ENCODE measurements at regions not wholly inside any gene's neighbourhood (a gene's known extent, or its start where the extent isn't known, plus 50 kb on each side); places are given as distances from the start of the nearest gene placed in this dataset.
"Not testable (repeated sequence)": the region's sequence is repeated elsewhere in the genome, so short reads cannot be mapped to it uniquely, and the experiment has no call there.

GRCh38 chr7:51446356-51446755 lies 129.7 kb upstream of the COBL start:
- no peak overlapping the region for H3K4me3 ChIP-seq (ENCODE audit: low read depth, low read length)
- DNase-seq (ENCODE audit: low read depth): no peak
- TF ChIP-seq CTCF (IDR thresholded peaks at IDR 0.05; ENCODE audit: insufficient read depth, low read depth, low read length, missing control alignments): no peak

GRCh38 chr7:51444936-51445335 lies 128.3 kb upstream of the COBL start:
- TF ChIP-seq CTCF (IDR thresholded peaks at IDR 0.05; ENCODE audit: insufficient read depth, low read depth, low read length, missing control alignments): no peak
- no peak for DNase-seq (ENCODE audit: low read depth)
- H3K4me3 ChIP-seq (ENCODE audit: low read depth, low read length): no peak overlapping the region

- TF ChIP-seq CTCF (IDR thresholded peaks at IDR 0.05; ENCODE audit: insufficient read depth, low read depth, low read length, missing control alignments): peak; percentile 65
These were observed 114.0 kb upstream of the COBL start for GRCh38 chr7:51430480-51431086.

GRCh38 chr7:51428217-51428887 lies 111.7 kb upstream of the COBL start:
- no peak overlapping the region for H3K4me3 ChIP-seq (ENCODE audit: low read depth, low read length)
- DNase-seq (ENCODE audit: low read depth): no peak
- no peak for TF ChIP-seq CTCF (IDR thresholded peaks at IDR 0.05; ENCODE audit: insufficient read depth, low read depth, low read length, missing control alignments)

More at GRCh38 chr7:51430480-51431086, 114.0 kb upstream of the COBL start:
- peak; percentile 48 for DNase-seq (ENCODE audit: low read depth)
- no peak overlapping the region for H3K4me3 ChIP-seq (ENCODE audit: low read depth, low read length)

GRCh38 chr7:51426163-51426562 lies 109.6 kb upstream of the COBL start:
- no peak overlapping the region for H3K4me3 ChIP-seq (ENCODE audit: low read depth, low read length)
- no peak for TF ChIP-seq CTCF (IDR thresholded peaks at IDR 0.05; ENCODE audit: insufficient read depth, low read depth, low read length, missing control alignments)
- DNase-seq (ENCODE audit: low read depth): no peak

- not testable (repeated sequence) for DNase-seq (ENCODE audit: low read depth); H3K4me3 ChIP-seq (ENCODE audit: low read depth, low read length)
These were observed 93.3 kb upstream of the COBL start for GRCh38 chr7:51409934-51410333.

GRCh38 chr7:51397608-51398007 lies 81.0 kb upstream of the COBL start:
- not testable (repeated sequence) for H3K4me3 ChIP-seq (ENCODE audit: low read depth, low read length); DNase-seq (ENCODE audit: low read depth)

GRCh38 chr7:51393003-51393402 lies 76.4 kb upstream of the COBL start:
- not testable (repeated sequence) for H3K4me3 ChIP-seq (ENCODE audit: low read depth, low read length); DNase-seq (ENCODE audit: low read depth)

- not testable (repeated sequence) for DNase-seq (ENCODE audit: low read depth)
These were observed 73.3 kb upstream of the COBL start for GRCh38 chr7:51389952-51390351.

GRCh38 chr7:51389216-51389812 lies 72.7 kb upstream of the COBL start:
- not testable (repeated sequence) for DNase-seq (ENCODE audit: low read depth)

More at GRCh38 chr7:51389952-51390351, 73.3 kb upstream of the COBL start:
- H3K4me3 ChIP-seq (ENCODE audit: low read depth, low read length): not testable (repeated sequence)

GRCh38 chr7:51388241-51388640 lies 71.6 kb upstream of the COBL start:
- not testable (repeated sequence) for DNase-seq (ENCODE audit: low read depth); H3K4me3 ChIP-seq (ENCODE audit: low read depth, low read length)

More at GRCh38 chr7:51389216-51389812, 72.7 kb upstream of the COBL start:
- H3K4me3 ChIP-seq (ENCODE audit: low read depth, low read length): not testable (repeated sequence)

GRCh38 chr7:51386806-51387568 lies 70.4 kb upstream of the COBL start:
- DNase-seq (ENCODE audit: low read depth); H3K4me3 ChIP-seq (ENCODE audit: low read depth, low read length): not testable (repeated sequence)

Data from GM12865 (cell line).